Mucosa of gallbladder (tissue), 1 donor: ENCODE measurements at regions not wholly inside any gene's neighbourhood (a gene's known extent, or its start where the extent isn't known, plus 50 kb on each side); places are given as distances from the start of the nearest gene placed in this dataset.
A peak's percentile ranks its signal among the peaks of the same experiment; 100 is the strongest.
"Not testable (repeated sequence)": the region's sequence is repeated elsewhere in the genome, so short reads cannot be mapped to it uniquely, and the experiment has no call there.

Experiments used
- DNase-seq: peaks from one replicate; pipeline ENCODE4 v3.0.0-alpha.2; 2020; ENCODE audit warnings: low spot score
- donor health status: DM: no; HTN: no; CAD: no.

DNA sequence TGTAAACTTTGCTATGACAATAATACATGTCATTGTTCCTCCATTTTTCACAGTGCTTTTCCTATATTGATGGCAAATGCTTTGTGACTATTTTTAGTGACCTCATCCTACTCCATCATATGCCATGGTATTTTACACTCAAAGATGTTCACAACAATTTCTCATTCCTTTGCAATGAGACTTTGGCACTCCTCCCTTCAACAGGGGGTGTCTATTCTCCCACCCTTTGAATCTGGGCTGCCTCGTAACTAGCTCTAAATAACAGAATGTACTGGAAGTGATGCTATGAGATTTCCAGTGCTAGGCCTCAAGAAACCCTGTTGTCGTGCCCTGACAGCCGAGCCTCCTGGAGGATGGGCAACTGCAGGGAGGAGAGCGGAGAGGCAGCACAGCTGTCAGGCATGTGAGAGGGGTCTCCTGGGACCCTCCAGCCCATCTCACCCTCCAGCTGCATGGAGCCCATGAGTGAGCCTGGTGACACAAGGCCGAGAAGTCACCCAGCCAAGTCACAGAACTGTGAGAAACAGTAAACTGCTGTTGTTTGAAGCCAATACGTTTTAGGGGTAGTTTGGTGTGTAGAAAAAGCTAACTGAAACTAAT, 103.1 kb upstream of the APCDD1 start:
- no peak for DNase-seq

DNA sequence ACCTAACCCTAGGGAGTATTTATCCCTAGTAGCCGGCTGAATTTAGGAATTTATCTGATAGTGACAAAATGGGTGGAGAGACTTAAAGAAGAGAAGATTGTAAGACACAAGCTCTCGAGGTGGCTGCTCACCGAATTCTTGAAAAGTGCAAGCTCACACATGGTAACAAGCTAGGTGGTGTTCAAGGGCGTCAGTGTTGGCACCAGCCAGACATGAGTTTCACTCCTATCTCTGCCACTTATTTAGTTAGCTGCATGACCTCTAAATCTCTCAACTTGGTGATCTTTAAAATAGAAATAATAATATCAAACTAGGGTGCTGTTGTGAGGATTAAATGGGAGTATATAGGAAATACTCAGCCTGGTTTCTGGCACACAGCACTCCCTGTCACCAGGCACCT, 102.6 kb upstream of the APCDD1 start:
- no peak for DNase-seq

DNA sequence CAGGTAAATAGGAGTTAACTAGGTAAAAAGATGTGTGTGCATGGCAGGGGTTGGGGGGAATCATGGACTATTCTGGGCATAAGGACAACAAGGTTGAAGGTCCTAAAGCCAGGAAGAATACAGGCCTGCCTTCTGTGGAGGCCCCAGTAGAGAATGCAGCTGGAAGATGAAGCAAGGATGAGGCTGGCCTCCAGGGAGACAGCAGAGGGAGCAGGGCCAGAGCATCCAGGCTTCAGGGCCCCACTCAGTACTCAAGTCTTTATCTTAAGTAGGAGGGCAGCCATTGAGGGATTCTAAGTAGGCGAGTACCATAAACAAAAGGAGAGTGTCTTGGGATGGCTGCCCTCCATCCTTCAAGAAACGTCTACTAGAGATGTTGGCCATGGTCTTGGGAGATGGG, 101.8 kb upstream of the APCDD1 start:
- no peak for DNase-seq

DNA sequence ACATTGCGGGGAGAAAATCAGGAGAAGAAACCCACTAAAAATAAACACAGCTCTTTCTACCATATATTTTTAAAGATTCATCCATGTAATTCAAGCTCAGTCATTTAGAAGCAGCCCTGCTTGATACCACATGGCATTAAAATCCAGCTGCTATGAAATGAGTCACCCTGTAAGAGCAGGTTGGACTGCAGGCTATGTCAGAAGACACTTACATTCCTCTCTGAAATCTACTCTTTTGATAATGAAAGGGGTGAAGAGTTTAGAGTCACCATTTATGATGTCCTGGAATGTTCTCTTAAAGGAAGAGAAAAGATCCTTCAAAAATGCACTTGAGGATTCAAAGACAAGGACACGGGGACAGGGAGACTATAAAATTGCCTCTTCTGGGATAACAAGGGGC, 100.6 kb upstream of the APCDD1 start:
- DNase-seq: no peak

DNA sequence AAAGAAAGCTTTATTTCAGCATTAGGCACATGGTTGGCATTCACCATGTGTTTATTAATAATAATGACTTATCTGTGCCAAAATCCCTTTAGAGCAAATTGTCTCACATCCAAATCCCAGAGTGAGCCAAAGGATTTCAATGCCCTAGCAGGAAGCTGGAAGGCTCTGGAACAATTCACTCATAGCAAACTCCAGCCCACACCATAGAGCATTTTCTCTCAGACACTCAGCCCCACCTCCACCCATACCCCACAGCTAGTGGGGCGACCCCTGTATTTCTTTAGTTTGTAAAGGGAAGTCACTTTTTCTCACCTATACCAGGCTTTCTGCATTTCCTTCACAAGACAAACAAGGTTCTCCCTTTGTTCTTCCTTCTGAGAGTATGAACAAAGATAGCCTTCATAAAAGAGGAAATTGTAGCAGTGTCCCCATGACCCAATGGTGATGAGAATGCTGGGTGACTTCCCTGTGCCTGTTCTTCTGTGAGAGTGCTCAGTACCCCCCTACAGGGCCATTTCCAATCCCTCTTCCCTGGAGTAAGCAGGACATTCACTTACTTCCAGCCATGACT, 100.1 kb upstream of the APCDD1 start:
- DNase-seq: peak; percentile 52

DNA sequence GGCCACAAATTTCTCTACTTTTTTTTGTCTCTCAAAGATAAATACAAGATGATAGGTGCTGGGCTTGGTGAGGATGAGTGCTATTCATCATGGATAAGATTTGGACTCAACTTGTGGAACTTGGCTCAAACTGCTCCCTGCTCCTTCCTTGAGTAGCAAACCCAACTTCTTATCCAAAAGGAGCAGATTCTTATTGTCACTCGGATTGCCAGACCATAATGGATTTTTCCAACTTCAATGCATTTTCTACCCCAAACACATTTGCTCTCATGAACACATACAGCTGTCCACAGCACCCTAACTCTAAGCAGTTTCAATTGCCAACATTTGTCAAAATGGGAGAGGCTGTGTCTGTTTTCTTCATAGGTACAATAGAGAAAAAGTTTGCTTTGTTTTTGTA, 99.5 kb upstream of the APCDD1 start:
- no peak for DNase-seq

DNA sequence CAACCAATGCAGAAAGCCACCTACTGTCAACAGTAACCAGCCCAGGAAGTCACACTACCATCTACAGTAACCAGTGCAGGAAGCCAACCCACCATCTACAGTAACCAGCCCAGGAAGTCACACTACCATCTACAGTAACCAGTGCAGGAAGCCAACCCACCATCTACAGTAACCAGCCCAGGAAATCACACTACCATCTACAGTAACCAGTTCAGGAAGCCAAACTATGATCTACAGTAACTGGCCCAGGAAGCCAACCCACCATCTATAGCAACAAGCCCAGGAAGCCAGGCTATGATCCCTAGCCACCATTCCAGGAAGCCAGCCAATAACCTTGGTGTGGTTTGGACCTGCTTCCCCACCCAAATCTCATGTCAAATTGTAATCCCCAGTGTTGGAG, 97.4 kb upstream of the APCDD1 start:
- DNase-seq: not testable (repeated sequence)

DNA sequence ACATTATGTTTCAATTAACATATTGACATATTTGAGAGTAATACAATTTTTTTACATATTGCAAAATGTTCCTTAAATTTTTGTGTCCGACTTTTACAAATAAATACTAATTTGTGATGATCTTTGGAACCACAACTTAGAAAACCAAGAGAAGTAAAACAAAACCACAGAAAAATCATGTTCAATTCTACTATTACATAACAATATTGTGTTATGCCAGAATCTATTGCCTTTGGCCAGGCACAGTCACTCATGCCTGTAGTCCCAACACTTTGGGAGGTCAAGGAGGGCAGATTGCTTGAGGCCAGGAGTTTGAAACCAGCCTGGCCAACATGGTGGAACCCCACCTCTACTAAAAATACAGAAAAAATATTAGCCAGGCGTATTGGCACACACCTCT, 92.8 kb upstream of the APCDD1 start:
- no peak for DNase-seq

DNA sequence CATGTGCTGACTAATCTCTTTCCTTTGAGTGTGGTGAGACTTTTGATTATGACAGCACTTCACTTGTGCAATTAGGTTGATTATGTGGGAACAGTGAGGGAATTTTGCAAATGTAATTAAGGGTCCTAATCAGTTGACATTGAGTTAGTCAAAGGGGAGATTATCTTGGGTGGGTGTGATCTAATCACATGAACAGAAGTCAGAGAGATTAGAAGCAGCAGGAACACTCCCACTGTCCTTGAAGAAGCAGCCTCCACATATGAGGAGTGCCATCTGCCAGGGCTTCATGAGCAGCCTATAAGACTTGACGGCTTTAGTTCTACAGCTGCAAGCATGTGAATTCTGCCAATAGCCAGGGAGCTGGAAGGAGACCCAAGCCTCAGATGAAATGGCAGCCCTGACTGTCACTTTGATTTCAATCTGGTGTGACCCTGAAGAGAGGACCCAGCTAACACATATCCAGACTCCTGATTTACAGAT, 89.4 kb upstream of the APCDD1 start:
- no peak for DNase-seq

DNA sequence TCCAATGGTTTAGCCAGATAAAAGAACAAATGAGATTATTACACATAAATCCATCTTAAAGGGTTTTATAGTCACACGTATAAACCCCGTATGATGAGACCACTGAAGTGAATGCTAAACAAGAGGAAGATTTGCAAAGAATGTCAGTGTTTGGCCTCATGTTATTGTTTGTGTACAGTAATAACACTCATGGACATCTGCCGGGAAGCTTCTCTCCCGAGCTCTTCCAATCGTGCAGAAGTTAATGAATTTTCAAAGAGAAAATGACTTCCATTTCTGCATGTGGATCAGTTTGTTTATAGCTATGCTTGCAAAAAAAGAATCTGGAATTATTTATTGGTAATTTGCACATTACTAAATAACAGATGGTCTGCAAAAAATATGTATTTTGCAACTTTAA, 88.5 kb upstream of the APCDD1 start:
- DNase-seq: no peak

DNA sequence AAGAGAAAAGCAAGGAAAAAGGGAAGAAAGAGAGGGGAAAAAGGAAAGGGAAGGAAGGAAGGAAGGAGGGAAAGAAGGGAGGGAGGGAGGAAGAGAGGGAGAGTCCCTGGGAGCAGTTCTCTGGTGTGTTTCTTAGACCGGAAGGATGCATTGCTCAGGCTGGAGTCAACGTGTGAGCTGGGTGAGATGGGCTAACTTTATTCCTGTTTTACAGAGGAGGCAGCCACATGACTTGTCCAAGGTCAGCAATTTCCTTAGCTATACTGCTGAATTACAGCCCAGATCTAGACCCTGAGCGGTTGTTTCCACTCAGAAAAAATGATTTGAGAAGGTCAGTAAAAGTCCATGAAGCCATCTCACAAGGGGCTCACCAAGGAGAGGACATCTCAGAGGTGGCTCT, 86.6 kb upstream of the APCDD1 start:
- no peak for DNase-seq

DNA sequence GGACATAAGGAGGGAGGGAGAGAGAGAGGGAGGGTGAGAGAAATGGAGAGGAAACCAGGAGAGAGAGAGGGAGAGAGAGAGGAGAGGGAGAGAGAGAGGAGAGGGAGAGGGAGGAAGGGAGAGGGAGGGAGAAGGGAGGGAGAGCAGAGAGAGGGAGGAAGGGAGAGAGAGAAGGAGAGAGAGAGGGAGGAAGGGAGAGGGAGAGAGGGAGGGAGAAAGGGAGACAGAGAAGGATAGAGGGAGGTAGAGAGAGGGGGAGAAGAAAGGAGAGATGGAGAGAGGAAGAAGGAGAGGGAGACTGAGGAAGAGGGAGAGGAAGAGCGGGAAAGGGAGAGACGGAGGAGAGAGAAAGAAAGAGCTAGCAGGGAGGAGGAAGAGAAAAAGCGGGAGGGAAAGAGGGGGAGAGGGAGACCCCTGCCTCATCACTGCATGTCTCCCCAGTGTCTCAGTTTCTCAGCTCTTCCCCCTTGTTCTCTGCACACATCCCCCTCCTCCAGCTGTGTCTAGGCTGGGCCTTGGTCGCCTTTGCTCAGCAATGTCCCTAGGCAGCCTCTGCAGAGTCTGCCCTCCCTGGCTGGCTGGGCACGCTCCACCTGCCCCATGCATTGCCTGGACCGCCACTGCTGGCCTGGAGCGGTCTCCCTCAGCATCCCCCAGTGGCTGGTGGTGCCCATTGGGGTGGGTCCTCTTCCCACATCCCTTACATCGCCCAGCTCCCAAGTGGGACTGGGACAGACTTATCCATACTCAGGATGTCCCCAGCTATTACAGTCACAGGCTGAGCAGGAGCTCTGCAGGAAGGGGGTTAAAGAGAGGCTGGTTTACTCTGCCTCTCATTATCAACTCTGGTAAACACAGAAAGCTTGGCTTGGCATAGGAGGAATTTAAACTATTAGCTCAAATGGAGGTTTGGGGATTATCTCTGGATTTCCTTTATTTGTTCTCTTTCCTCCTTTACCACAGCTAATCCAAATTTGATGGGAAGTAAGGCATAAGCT, 85.7 kb upstream of the APCDD1 start:
- DNase-seq: no peak

DNA sequence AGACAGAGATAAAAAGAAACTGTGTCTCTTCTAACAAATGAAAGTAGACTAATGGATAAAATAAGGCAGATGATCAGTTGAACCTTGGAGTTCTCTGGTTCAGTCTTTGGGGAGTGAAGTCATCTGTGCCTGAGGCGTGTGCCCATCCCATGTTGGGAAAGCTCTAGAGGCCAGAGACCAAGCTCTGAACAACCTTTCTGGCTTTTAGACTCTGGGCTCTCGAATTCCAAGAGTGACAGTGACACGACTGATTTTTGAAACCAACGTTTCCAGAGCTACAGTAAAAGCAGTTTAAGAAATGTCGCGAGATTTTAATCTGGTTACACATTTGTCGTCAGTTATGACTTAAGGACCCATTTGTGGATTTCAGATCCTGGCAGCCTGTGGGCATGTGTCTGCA, 83.7 kb upstream of the APCDD1 start:
- no peak for DNase-seq

DNA sequence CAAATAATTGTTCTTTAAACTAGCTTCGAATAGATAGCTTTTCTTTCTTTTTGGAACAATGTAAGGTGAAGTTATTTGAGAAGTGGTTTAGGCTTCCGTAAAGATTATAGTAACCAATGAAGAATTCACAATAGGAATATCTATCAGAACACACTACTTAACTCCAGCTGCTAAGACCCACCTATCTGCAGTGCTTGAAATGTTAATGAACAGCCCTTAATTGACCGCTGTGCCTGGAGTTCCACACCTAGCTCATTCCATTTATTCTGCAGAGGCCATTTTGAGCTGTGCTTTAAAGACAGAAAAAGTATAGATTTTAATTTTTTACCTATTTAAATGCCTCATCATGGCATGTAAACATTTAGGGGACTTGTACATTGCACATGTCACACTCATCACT, 83.3 kb upstream of the APCDD1 start:
- no peak for DNase-seq

DNA sequence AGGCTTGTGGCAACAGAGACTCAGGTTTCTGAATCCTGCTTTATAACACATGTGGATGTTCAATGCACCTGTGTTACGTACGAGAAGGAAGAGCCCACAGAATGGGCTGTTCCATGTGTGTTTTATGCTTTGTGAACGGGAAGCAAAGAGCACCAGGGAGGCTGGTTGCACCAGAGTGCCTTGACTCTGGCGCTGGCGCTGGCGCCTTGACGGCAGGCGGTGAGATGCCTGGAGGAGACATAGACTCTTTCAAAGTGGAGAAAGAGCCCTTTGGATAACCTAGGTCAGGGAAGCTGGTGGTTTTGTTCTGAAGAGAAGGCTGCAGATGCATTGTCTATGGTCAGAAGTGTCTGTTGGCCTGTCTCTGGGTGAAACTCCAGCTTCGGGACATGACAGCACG, 80.2 kb upstream of the APCDD1 start:
- no peak for DNase-seq

DNA sequence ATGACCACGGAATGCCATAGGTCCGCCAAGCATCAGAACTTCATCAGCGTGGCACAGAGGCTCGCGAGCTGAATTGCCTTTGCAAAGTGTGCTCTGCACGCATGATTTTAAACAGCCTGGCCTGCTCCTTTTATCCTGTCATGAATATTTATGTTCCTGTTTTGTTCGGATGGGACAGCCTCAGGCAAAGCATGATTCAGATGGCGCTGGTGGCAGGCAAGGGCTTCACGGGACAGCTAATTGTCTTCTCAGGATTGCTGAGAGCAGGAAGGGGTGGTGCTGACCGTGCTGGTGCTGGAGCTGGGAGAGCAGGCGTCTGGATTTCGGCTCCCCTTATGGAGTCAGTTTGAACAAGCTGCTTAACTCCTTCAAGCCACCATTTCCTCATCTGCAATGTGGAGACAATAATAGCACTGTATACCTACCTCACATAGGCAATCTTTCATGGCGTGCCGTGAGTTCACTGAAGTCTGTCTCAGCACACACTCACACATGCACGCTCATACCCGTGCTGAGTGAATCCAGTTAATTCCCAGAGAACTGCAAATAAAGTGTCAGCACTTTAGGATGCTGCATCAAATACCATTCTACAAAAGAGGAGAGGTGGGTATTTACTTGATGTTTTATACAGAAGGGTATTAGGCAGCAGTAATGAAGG, 79.7 kb upstream of the APCDD1 start:
- no peak for DNase-seq

DNA sequence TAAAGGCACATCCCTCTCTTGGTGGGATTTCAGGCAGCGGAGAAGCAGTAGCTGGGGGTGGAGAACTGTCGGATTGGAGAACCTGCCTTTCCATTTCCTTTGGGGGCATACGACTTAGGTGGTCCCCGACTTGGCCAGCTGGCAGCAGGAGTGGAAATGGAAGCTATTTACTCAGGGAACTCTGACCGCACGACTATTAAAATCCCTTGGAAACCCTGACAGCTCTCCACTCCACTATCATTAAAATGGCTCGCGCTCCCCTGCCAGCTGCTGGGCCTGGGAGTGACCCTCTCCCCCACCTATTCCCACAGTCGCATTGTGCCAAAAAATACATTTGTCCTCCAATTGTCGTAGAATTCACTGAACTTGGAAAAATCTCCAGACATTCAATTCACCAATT, 77.7 kb upstream of the APCDD1 start:
- no peak for DNase-seq

DNA sequence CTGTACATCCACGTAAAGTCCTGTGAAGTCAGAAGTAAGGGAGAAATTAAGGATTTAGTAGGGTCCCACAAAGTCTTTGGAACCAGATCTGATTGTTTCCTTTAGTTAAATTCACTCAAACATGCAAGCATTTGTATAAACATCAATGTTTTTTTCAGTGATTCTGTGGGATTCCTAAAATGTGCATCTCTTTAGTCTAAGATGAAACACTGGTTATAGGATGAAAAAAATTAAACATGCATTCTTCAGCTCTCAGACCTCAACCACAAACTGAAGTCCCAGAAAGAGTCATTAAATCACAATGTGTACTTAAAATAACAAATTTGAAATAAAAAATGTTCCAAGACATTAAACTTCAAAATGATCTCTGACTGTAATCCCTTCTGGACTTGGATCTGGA, 76.5 kb upstream of the APCDD1 start:
- no peak for DNase-seq

DNA sequence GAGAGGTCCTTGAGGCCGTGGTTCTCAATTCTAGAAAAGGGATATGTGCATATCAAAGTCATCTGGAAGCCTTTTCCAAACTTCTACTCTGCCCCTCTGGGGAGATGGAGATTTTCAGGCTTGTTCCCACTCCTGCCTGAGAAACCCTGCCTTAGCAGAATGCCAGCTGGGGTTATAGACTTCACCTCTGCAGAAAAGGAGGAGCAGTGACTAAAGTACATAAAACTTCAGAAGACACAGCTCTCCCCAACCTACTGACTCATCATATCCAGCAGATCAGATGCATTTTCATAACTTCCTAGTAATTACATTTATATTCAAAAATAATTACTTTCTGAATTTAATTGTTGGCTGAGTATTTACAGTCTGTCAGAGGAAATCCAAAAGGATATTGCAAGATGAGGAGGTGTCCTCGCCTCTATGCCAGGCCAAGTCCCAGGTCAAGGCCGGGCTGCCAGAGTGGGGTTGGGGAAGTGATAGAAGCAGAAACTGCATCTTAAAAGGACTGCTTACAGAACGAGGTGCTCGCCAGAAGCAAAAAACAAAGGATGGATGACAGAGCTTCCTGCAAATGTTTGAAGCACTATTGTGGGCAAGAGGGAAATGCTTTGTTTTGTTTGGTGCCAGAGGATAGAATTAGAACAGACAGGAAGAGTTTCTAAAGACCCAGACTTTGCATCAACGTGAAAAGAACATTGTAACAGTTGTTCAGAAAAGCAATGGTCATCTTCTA, 75.6 kb upstream of the APCDD1 start:
- no peak for DNase-seq

DNA sequence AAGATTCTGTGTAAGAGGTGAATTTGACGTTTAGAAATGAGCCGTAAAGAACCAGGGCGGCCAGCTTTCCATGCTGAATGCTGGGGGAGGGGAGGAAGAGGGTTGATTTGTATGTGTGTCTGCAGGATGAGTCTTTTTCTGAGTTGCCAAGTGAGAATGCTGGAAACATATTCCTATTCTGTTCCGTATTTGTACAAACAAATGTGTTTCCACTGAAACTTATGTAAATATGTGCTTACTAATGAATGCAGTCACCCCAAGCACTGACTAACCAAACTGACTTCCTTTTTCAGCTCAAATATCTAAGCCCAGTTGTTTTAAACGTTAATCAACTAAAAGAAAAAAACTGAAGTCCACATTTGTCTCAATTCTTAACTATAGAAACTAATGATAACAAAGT, 74.9 kb upstream of the APCDD1 start:
- DNase-seq: no peak

DNA sequence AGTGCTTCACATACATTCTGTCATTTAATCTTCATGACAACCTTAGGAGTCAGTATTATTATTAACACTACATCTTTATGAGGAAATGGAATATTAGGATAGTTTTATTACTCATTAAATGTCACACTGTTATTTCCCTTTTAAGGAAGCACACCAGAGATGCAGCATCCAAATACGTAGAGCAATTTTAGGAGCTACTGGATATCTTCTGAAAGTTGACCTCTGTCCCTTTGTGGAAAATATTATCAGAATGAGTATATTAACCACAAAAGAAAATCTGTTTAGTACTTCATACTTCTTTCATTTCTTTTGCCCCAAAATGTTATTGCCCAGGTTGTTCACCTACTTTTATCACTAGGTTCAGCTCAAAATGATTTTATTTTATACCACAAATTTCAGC, 72.9 kb upstream of the APCDD1 start:
- DNase-seq: no peak

DNA sequence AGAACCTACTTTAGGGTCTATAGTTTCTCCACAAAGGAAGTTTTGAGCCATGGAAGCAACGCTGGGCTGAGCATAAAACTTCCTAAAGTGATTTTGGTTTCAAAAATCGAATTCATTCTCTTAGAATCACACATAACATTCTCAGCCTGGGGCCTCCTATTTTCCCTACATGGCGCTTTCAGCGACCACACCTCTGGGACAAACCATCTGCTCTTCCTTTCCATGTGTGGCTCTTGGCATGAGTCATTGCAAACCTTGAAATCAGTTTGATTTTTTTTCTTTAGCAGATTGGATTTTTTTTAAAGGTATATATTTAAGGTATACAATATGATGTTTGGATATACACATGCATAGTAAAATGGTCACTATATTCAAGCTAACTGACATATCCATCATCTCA, 72.5 kb upstream of the APCDD1 start:
- no peak for DNase-seq
